ENCODE measurements at regions not wholly inside any gene's neighbourhood (a gene's known extent, or its start where the extent isn't known, plus 50 kb on each side); places are given as distances from the start of the nearest gene placed in this dataset.

DNA sequence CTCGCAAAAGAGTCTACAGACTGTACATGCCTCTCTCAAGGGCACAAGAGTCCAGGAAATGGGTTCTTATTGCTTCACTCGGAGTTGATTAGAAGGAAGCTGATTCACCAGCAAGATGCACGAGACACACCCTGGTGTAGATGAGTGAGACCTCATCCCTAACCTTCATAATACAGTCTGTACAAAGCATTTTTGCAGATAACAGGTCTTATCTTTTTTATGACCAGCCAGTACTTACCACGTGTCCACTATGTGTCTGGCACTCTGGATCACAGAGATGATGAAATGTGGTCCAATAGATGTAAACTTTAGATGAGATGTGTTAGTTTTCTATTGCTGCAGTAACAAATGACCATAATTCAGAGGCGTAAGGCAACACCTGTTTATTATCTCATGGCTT lies 53.4 kb upstream of the PWP1 start:
- DNase-seq: no peak
- intact Hi-C loops (cut with DNase I): no loop called here

DNA sequence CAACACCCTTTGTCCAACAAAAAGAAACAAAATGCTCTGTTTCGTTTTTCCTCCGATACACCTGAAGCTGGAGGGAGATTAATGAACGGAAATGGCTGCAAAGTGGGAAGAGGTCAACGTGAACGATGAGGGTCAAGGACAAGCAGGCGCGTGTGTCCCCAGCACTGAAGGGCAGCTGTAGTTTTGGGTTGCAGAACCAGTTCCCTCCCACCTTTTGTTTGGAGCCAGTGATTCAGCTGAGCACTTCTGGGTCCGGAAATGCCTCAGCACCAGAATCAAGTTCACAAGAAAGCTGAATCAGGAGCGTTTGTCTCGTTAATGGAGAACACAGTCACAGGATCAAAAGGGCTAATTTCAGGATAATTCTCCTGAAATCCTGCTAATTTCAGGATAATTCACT lies 51.1 kb upstream of the PWP1 start:
- TF ChIP-seq, protein P1, sequence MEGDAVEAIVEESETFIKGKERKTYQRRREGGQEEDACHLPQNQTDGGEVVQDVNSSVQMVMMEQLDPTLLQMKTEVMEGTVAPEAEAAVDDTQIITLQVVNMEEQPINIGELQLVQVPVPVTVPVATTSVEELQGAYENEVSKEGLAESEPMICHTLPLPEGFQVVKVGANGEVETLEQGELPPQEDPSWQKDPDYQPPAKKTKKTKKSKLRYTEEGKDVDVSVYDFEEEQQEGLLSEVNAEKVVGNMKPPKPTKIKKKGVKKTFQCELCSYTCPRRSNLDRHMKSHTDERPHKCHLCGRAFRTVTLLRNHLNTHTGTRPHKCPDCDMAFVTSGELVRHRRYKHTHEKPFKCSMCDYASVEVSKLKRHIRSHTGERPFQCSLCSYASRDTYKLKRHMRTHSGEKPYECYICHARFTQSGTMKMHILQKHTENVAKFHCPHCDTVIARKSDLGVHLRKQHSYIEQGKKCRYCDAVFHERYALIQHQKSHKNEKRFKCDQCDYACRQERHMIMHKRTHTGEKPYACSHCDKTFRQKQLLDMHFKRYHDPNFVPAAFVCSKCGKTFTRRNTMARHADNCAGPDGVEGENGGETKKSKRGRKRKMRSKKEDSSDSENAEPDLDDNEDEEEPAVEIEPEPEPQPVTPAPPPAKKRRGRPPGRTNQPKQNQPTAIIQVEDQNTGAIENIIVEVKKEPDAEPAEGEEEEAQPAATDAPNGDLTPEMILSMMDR (IDR thresholded peaks at IDR 0.05): no peak
- no peak for DNase-seq
- intact Hi-C loops (cut with DNase I): no loop called here
- H3K27ac ChIP-seq: no peak overlapping the region
- H3K9ac ChIP-seq (ENCODE audit: low read depth in 2 of 2, low read length in 2 of 2): no peak overlapping the region
- H3K27me3 ChIP-seq: no peaks in the 10 kb centered on the region
- H3K4me3 ChIP-seq: no peak overlapping the region
- H3K4me1 ChIP-seq: no peaks in the 10 kb centered on the region
- H3K9me3 ChIP-seq: no peaks in the 10 kb centered on the region
- no peaks in the 10 kb centered on the region for H3K36me3 ChIP-seq

More for the DNA sequence above, 53.4 kb upstream of the PWP1 start:
- H3K36me3 ChIP-seq: no peaks in the 10 kb centered on the region
- H3K4me1 ChIP-seq: no peaks in the 10 kb centered on the region
- no peak overlapping the region for H3K9ac ChIP-seq (ENCODE audit: low read depth in 2 of 2, low read length in 2 of 2)
- no peak overlapping the region for H3K27ac ChIP-seq
- H3K4me3 ChIP-seq: no peak overlapping the region
- H3K9me3 ChIP-seq: no peaks in the 10 kb centered on the region
- no peaks in the 10 kb centered on the region for H3K27me3 ChIP-seq
- TF ChIP-seq, protein P1 (IDR thresholded peaks at IDR 0.05): no peak

- Histone ChIP-seq H3K36me3 (no peaks in the 10 kb centered on the region), H3K9me3 (no peaks in the 10 kb centered on the region), H3K9ac (ENCODE audit: low read depth in 2 of 2, low read length in 2 of 2) (no peak overlapping the region), H3K27ac (no peak overlapping the region), H3K4me1 (no peaks in the 10 kb centered on the region), H3K27me3 (no peaks in the 10 kb centered on the region), H3K4me3 (no peak overlapping the region)
- TF ChIP-seq, protein P1 (IDR thresholded peaks at IDR 0.05): no peak
- intact Hi-C loops (cut with DNase I): no loop called here
- DNase-seq: no peak
Measured at GRCh38 chr12:107635139-107635538, 50.5 kb upstream of the PWP1 start.
